ENCODE measurements at regions not wholly inside any gene's neighbourhood (a gene's known extent, or its start where the extent isn't known, plus 50 kb on each side); places are given as distances from the start of the nearest gene placed in this dataset.

DNA sequence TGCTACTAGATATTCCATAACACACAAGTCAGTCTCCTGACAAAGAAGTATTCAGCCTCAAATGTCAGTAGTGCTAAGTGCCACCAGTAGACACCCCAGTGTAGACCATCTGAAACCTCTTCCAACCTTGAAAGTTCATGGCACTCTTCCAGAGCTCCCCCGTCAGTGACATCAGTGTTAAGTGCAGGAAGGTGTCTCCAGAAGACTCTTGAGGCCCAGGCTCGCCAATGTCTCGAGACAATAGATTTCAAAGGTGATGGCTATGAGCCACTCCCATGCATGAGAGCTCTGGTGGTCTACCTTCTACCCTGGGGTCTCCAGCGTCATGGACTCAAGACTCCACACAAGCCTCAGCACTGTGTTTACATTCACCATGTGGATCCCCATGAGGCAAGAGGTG, 183.8 kb downstream of the SMAD2 start:
- H3K4ac ChIP-seq (ENCODE audit: low read depth, low read length) = no peak overlapping the region
- H3K27me3 ChIP-seq (ENCODE audit: insufficient read depth, low read length, poor library complexity) = no peaks in the 10 kb centered on the region
- no peaks in the 10 kb centered on the region for H3K36me3 ChIP-seq (ENCODE audit: control insufficient read depth, insufficient read depth, low read length)
- no peak overlapping the region for H2BK120ac ChIP-seq (ENCODE audit: low read depth, low read length)
- no peak overlapping the region for H2BK5ac ChIP-seq (ENCODE audit: low read length)
- H4K5ac ChIP-seq (ENCODE audit: low read length) = no peak overlapping the region
- no peak overlapping the region for H3K4me2 ChIP-seq (ENCODE audit: low read length)
- H3K56ac ChIP-seq (ENCODE audit: low read length) = no peak overlapping the region
- no peak for DNase-seq
- no peak overlapping the region for H3K4me3 ChIP-seq (ENCODE audit: low read length)
- no peaks in the 10 kb centered on the region for H3K4me1 ChIP-seq (ENCODE audit: control insufficient read depth, low read depth, low read length)
- H3K9ac ChIP-seq (ENCODE audit: low read length) = no peak overlapping the region
- no peak overlapping the region for H2AK5ac ChIP-seq (ENCODE audit: low read length)
- H4K8ac ChIP-seq (ENCODE audit: low read depth, low read length) = no peak overlapping the region
- no peaks in the 10 kb centered on the region for H3K79me1 ChIP-seq (ENCODE audit: low read length)
- no peak overlapping the region for H3K18ac ChIP-seq (ENCODE audit: low read length)
- no peak overlapping the region for H3K27ac ChIP-seq (ENCODE audit: low read depth, low read length)
- no peaks in the 10 kb centered on the region for H3K79me2 ChIP-seq (ENCODE audit: control insufficient read depth, insufficient read depth, low read length)
- no peak overlapping the region for H2BK15ac ChIP-seq (replicated peaks; ENCODE audit: low read depth)
- WGBS (ENCODE audit: extremely low coverage, insufficient coverage, low lambda C conversion rate) = no CpG with 5 or more reads among the region's 4 CpGs
- no peak overlapping the region for H3K23ac ChIP-seq (ENCODE audit: low read length)

DNA sequence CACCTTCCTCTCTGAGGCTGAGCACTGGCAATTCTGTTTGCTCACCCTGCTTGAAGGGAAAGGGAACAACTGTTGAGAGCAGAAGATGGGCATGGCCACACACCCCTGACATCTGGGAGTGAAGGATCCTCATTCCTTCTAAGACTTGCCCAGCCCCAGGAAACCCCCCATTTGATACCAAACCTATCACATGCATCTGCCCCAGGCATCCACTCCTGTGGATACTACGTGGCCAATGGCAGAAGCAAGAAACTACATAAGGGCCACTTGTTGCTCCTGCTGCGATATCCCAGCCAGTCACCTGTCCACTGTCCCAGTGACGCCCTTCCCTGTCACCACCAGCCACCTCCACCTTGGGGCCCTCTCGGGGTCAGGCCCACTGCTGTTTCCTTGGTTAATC, 185.2 kb downstream of the SMAD2 start:
- Histone ChIP-seq H3K79me2 (ENCODE audit: control insufficient read depth, insufficient read depth, low read length) (no peaks in the 10 kb centered on the region), H2BK15ac (replicated peaks; ENCODE audit: low read depth) (no peak overlapping the region), H3K27ac (ENCODE audit: low read depth, low read length) (no peak overlapping the region), H3K9ac (ENCODE audit: low read length) (no peak overlapping the region), H3K18ac (ENCODE audit: low read length) (no peak overlapping the region), H3K27me3 (ENCODE audit: insufficient read depth, low read length, poor library complexity) (no peaks in the 10 kb centered on the region), H2BK120ac (ENCODE audit: low read depth, low read length) (no peak overlapping the region), H3K23ac (ENCODE audit: low read length) (no peak overlapping the region), H3K79me1 (ENCODE audit: low read length) (no peaks in the 10 kb centered on the region), H3K56ac (ENCODE audit: low read length) (no peak overlapping the region), H2BK5ac (ENCODE audit: low read length) (no peak overlapping the region), H3K4ac (ENCODE audit: low read depth, low read length) (no peak overlapping the region), H3K4me1 (ENCODE audit: control insufficient read depth, low read depth, low read length) (no peaks in the 10 kb centered on the region), H3K36me3 (ENCODE audit: control insufficient read depth, insufficient read depth, low read length) (no peaks in the 10 kb centered on the region), H4K5ac (ENCODE audit: low read length) (no peak overlapping the region), H2AK5ac (ENCODE audit: low read length) (no peak overlapping the region), H3K4me3 (ENCODE audit: low read length) (no peak overlapping the region), H4K8ac (ENCODE audit: low read depth, low read length) (no peak overlapping the region), H3K4me2 (ENCODE audit: low read length) (no peak overlapping the region)
- DNase-seq = no peak
- no CpG with 5 or more reads among the region's 4 CpGs for WGBS (ENCODE audit: extremely low coverage, insufficient coverage, low lambda C conversion rate)

DNA sequence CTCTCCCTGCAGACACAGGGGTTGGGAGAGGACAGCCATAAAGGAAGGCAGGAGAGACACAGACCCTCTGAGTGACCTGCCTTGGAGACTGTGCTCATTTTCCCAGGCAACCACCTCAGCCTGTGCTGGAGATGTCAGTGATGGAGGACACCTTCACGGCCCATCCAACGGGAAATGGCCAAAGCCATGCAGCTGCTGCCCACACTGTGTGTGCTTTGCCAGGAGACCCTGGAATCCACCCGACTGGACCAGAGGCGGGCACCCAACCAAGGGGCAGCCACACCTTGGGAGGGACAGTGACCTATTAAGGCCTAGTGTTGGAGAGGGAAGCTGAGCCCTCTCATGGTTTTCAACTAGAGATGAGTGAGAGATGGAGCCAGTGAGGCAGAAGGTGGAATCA, 192.5 kb downstream of the SMAD2 start:
- Histone ChIP-seq H3K36me3 (ENCODE audit: control insufficient read depth, insufficient read depth, low read length) (no peaks in the 10 kb centered on the region), H3K79me1 (ENCODE audit: low read length) (no peaks in the 10 kb centered on the region), H3K4ac (ENCODE audit: low read depth, low read length) (no peak overlapping the region), H3K79me2 (ENCODE audit: control insufficient read depth, insufficient read depth, low read length) (no peaks in the 10 kb centered on the region), H2BK15ac (replicated peaks; ENCODE audit: low read depth) (no peak overlapping the region), H3K9ac (ENCODE audit: low read length) (no peak overlapping the region), H2BK120ac (ENCODE audit: low read depth, low read length) (no peak overlapping the region), H3K27ac (ENCODE audit: low read depth, low read length) (no peak overlapping the region), H4K8ac (ENCODE audit: low read depth, low read length) (no peak overlapping the region), H3K4me1 (ENCODE audit: control insufficient read depth, low read depth, low read length) (no peaks in the 10 kb centered on the region), H2BK5ac (ENCODE audit: low read length) (no peak overlapping the region), H3K56ac (ENCODE audit: low read length) (no peak overlapping the region), H3K18ac (ENCODE audit: low read length) (no peak overlapping the region), H3K23ac (ENCODE audit: low read length) (no peak overlapping the region), H3K4me3 (ENCODE audit: low read length) (no peak overlapping the region), H2AK5ac (ENCODE audit: low read length) (no peak overlapping the region), H3K27me3 (ENCODE audit: insufficient read depth, low read length, poor library complexity) (no peaks in the 10 kb centered on the region), H4K5ac (ENCODE audit: low read length) (no peak overlapping the region), H3K4me2 (ENCODE audit: low read length) (no peak overlapping the region)
- WGBS (ENCODE audit: extremely low coverage, insufficient coverage, low lambda C conversion rate) = no CpG with 5 or more reads among the region's 4 CpGs
- DNase-seq = no peak

DNA sequence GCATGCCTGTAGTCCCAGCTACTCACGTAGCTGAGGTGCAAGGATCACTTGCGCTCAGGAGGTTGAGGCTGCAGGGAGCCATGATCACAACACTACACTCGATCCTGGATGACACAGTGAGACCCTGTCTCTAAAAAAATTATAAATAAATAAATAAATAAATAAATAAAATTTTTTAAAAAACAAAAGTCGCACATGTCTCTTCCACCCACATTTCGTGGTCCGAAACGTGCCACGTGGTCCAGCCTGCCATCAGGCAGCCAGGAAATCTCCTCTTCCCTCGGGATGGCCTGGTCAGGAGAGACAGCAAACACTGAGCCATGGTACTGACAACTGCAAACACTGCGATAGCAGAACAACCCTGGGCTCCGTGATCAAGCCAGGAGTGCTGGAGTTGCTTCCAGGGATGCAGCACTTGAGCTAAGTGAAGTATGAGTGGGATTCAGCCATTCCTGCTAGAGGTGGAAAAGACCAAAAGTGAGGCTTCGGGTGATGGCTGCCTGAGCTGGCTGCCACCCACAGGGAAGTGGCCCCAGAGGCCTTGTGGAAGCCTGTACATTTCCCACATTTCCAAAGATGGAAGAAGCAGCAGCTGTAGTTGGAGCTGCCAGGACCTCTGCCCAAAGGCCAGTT, 193.1 kb downstream of the SMAD2 start:
- no peaks in the 10 kb centered on the region for H3K27me3 ChIP-seq (ENCODE audit: insufficient read depth, low read length, poor library complexity)
- no peak overlapping the region for H3K4ac ChIP-seq (ENCODE audit: low read depth, low read length)
- H3K4me1 ChIP-seq (ENCODE audit: control insufficient read depth, low read depth, low read length) = no peaks in the 10 kb centered on the region
- no peaks in the 10 kb centered on the region for H3K79me2 ChIP-seq (ENCODE audit: control insufficient read depth, insufficient read depth, low read length)
- DNase-seq = no peak
- H3K9ac ChIP-seq (ENCODE audit: low read length) = no peak overlapping the region
- H3K4me3 ChIP-seq (ENCODE audit: low read length) = no peak overlapping the region
- no peak overlapping the region for H3K23ac ChIP-seq (ENCODE audit: low read length)
- H3K18ac ChIP-seq (ENCODE audit: low read length) = no peak overlapping the region
- no CpG with 5 or more reads among the region's 12 CpGs for WGBS (ENCODE audit: extremely low coverage, insufficient coverage, low lambda C conversion rate)
- H3K56ac ChIP-seq (ENCODE audit: low read length) = no peak overlapping the region
- no peak overlapping the region for H4K8ac ChIP-seq (ENCODE audit: low read depth, low read length)
- no peak overlapping the region for H4K5ac ChIP-seq (ENCODE audit: low read length)
- no peak overlapping the region for H2BK15ac ChIP-seq (replicated peaks; ENCODE audit: low read depth)
- H3K4me2 ChIP-seq (ENCODE audit: low read length) = no peak overlapping the region
- no peak overlapping the region for H2BK5ac ChIP-seq (ENCODE audit: low read length)
- H2AK5ac ChIP-seq (ENCODE audit: low read length) = no peak overlapping the region
- H3K27ac ChIP-seq (ENCODE audit: low read depth, low read length) = no peak overlapping the region
- no peaks in the 10 kb centered on the region for H3K36me3 ChIP-seq (ENCODE audit: control insufficient read depth, insufficient read depth, low read length)
- no peaks in the 10 kb centered on the region for H3K79me1 ChIP-seq (ENCODE audit: low read length)
- H2BK120ac ChIP-seq (ENCODE audit: low read depth, low read length) = no peak overlapping the region

DNA sequence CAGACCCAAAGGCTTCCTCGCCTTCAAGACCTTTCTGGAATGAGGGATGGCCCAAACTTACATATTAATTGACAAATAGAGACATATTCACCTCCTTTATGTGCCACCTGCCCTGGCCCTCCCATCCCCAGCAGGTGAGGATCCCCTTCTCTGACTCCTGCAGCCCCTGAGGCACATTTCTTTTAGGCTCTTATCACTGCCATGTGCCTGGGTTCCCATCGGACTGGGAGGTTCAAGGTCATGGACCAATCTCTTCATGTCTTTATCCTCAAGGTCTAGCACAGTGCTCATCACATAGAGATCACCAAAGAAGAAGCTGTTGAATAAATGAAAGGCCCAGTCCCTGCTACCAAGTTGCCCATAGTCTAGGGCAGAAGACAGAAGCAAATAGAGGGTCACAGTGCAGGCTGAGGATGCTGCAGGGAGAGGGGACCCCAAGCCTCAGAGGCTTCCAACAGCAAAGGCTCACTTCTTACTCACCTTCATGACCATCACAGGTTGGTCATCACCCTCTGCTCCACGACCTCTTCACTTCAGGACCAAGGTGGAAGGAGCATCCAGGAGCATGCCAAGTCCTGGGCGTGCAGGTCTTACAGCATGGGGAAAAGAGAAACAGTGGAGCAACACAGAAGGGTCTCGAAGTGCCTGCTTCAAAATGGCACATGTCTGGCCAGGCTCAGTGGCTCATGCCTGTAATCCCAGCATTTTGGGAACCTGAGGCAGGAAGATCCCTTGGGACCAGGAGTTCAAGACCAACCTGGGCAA, 193.9 kb downstream of the SMAD2 start:
- no peaks in the 10 kb centered on the region for H3K79me2 ChIP-seq (ENCODE audit: control insufficient read depth, insufficient read depth, low read length)
- H3K79me1 ChIP-seq (ENCODE audit: low read length) = no peaks in the 10 kb centered on the region
- H3K36me3 ChIP-seq (ENCODE audit: control insufficient read depth, insufficient read depth, low read length) = no peaks in the 10 kb centered on the region
- H3K4me3 ChIP-seq (ENCODE audit: low read length) = no peak overlapping the region
- no peak overlapping the region for H2AK5ac ChIP-seq (ENCODE audit: low read length)
- no peak overlapping the region for H4K8ac ChIP-seq (ENCODE audit: low read depth, low read length)
- H3K4me1 ChIP-seq (ENCODE audit: control insufficient read depth, low read depth, low read length) = no peaks in the 10 kb centered on the region
- no CpG with 5 or more reads among the region's 5 CpGs for WGBS (ENCODE audit: extremely low coverage, insufficient coverage, low lambda C conversion rate)
- H3K27me3 ChIP-seq (ENCODE audit: insufficient read depth, low read length, poor library complexity) = no peaks in the 10 kb centered on the region
- H3K4ac ChIP-seq (ENCODE audit: low read depth, low read length) = no peak overlapping the region
- H3K56ac ChIP-seq (ENCODE audit: low read length) = no peak overlapping the region
- H3K18ac ChIP-seq (ENCODE audit: low read length) = no peak overlapping the region
- DNase-seq = no peak
- H3K23ac ChIP-seq (ENCODE audit: low read length) = no peak overlapping the region
- no peak overlapping the region for H2BK5ac ChIP-seq (ENCODE audit: low read length)
- no peak overlapping the region for H3K9ac ChIP-seq (ENCODE audit: low read length)
- H2BK120ac ChIP-seq (ENCODE audit: low read depth, low read length) = no peak overlapping the region
- no peak overlapping the region for H3K27ac ChIP-seq (ENCODE audit: low read depth, low read length)
- H2BK15ac ChIP-seq (replicated peaks; ENCODE audit: low read depth) = no peak overlapping the region
- H4K5ac ChIP-seq (ENCODE audit: low read length) = no peak overlapping the region
- H3K4me2 ChIP-seq (ENCODE audit: low read length) = no peak overlapping the region

All from mesendoderm (in vitro differentiated cells).